GM21526 (cell line): ENCODE measurements at regions not wholly inside any gene's neighbourhood (a gene's known extent, or its start where the extent isn't known, plus 50 kb on each side); places are given as distances from the start of the nearest gene placed in this dataset.
"Not testable (repeated sequence)": the region's sequence is repeated elsewhere in the genome, so short reads cannot be mapped to it uniquely, and the experiment has no call there.

ENCODE experiments used
- ATAC-seq: cut with Tn5 transposase; IDR thresholded peaks from one replicate; pipeline ENCODE4 v1.9.1; 2021; ENCODE audit warnings: moderate library complexity; ENCODE audit not compliant: unreplicated experiment, low FRiP score

GRCh38 chr2:4782647-4783046, 909.5 kb upstream of the SOX11 start:
- ATAC-seq, result no peak

DNA sequence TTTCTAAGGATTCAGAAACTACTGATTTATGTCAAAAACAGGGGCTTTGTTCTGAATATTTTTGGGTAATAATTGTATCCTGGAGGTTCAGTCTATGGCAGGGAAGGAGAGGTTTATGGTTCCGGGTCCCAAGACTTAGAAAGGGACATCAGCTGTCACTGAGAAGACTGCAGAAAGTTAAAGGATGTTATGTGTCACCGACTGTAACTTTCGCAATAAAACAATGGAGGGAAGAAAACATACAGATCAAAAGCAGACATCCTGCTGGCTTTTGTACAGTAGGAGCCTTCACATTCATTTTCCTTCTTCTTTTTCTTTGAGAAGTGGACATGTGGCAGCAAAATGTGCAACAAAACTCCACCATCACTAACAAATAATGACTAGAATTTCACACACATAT, 900.7 kb upstream of the SOX11 start:
- ATAC-seq, result no peak

DNA sequence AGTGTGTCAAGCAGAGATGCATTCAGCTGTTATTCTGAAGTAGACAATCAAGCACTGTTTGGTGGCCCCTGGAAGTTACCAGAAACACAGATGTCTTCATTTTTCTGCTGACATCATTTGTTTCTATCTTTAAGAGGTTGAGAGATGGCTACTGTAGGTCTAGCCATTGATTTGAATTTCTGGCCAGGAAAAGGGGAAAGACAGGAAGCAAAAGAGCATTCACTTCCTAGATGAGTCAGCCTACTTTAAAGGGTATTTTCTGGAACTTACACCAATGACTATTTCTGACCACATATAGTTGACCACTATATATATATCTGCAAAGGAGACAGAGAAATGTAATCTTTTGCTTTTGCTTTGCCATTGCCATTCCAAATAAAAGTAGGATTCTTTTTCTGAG, 900.1 kb upstream of the SOX11 start:
- ATAC-seq, result no peak

DNA sequence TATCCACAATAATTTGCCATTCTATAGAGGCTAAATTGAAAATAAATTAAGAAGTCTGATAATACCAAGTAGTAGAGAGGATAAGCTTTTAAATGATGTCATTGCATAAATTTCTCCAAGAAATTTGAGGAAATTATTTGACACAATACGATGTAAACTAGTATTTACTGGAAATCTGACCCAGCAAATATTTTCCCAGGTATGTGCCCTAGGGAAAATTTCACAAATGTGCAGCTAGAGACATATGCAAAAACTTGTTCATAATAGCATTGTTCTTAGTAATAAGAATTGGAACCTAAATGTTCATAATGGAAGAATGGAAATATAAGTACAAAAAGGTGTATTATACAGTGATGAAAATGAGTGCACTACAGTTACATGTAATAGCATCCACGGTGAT, 888.8 kb upstream of the SOX11 start:
- ATAC-seq, result no peak

DNA sequence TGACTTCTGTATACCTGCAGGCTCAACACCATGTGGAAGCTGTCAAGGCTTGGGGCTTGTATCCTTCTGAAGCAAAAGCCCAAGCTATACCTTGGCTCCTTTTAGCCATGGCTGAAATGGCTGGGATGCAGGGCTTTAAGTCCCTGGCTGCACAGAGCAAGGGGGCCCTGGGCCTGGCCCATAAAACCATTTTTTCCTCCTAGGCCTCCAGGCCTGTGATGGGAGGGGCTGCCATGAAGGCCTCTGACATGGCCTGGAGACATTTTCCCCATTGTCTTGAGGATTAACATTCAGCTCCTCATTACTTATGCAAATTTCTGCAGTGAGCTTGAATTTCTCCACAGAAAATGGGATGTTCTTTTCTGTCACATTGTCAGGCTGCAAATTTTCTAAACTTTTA, 878.0 kb upstream of the SOX11 start:
- ATAC-seq, result not testable (repeated sequence)

GRCh38 chr2:4827836-4828235, 864.3 kb upstream of the SOX11 start:
- ATAC-seq, result no peak

GRCh38 chr2:4828682-4829374, 863.4 kb upstream of the SOX11 start:
- no peak for ATAC-seq

- no peak for ATAC-seq
Observed at GRCh38 chr2:4831751-4832150, 860.4 kb upstream of the SOX11 start.

DNA sequence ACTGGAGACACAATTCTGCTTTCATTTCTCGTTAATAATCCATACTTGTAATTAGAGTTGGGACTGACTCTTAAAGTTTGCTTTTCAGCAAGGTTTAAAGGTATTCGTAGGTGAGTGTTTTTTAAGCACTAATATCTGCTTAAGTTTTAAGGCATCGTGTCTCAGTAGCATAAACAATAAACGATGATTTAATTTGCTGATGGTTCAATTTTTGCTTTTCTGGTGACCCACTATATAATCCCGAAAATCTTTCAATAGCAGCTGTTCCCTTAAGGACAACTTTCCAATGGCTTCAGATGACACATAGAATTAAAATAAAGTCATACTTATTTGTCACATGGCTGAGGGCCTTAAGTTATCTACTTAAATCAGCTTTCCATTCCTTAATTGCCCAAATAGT, 859.5 kb upstream of the SOX11 start:
- ATAC-seq, result no peak

GRCh38 chr2:4838626-4839025, 853.6 kb upstream of the SOX11 start:
- no peak for ATAC-seq

DNA sequence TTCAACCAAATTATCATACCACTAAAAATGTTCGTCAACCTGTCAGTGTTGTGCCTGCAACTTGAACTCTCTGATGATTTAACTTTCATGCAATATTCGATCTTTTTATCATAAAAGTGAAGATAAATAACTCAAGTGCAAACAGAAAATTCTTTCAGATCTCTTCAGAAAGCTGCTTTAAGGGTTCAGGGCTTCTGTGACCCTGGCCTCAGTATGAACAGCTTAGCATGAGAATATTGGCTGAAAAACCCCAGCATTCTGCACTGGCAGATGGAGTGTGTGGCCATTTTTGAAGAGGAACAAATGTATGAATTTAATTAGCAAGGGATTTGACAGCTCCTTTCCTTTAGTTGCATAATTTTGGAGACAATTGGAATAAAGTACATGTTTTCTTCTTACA, 851.4 kb upstream of the SOX11 start:
- ATAC-seq, result no peak

DNA sequence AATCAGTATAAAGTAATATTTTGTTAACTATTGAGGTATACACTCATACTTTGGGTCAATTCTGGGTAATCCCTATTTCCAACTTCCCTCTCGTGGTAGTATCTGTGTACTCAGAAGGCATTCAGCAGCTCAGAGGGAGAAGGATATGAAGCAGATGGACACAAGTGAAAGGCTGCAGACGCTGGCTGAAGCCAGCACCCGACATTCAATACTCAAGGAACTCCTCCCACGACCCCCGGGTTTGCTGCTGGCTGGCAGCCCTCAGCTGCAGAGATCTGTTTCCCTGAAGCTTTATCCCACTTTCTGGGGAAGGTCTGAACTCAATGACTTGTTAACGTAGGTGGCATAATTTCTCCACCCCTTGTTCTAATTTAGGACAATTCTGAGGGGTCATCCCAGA, 847.3 kb upstream of the SOX11 start:
- no peak for ATAC-seq

- ATAC-seq, result no peak
Observed at GRCh38 chr2:4862031-4862430, 830.2 kb upstream of the SOX11 start.

DNA sequence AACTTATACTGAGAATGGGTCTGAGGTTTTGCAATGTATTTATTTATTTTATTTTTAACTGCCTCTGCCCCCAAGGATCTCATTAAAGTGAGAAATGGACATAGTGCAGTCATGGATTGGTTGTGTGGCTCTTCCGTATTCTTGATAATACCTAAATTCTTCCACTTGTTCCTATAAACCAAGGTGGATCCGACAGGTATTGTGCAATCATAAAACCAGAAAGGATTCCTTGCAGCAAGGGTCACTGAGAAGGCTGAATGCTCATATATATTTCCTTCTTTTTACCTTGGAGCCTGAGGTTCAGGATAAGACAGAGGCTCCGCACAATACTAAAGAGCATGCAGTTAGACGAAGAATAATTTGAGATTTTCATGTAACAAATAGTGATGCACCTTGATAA, 826.0 kb upstream of the SOX11 start:
- ATAC-seq, result no peak

- no peak for ATAC-seq
Observed at GRCh38 chr2:4868466-4868865, 823.7 kb upstream of the SOX11 start.

- ATAC-seq, result no peak
Observed at GRCh38 chr2:4869154-4869553, 823.0 kb upstream of the SOX11 start.

GRCh38 chr2:4873364-4873763, 818.8 kb upstream of the SOX11 start:
- no peak for ATAC-seq

- no peak for ATAC-seq
Observed at GRCh38 chr2:4873876-4874593, 818.1 kb upstream of the SOX11 start.

GRCh38 chr2:4882421-4882820, 809.8 kb upstream of the SOX11 start:
- ATAC-seq, result no peak

- ATAC-seq, result no peak
Observed at GRCh38 chr2:4882941-4883340, 809.2 kb upstream of the SOX11 start.

DNA sequence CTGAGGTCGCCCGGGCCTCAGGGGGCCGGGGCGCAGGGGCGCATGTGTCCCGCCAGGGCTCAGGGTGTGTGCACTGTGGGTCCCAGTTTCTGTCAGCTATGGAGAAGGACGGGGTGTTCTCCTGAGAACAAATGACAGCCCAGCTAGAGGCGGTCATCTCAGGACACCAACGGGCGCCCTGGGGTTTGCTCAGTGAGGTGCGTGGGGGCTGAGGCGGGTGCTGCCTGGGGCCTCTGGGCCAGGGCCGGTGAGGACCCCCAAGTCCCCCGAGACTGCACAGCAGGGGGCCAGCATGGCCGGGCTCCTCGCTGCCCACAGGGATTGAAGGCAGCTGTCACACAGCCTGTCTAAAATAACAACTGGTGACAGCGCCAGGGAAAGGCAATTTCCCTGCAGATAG, 808.8 kb upstream of the SOX11 start:
- ATAC-seq, result no peak

DNA sequence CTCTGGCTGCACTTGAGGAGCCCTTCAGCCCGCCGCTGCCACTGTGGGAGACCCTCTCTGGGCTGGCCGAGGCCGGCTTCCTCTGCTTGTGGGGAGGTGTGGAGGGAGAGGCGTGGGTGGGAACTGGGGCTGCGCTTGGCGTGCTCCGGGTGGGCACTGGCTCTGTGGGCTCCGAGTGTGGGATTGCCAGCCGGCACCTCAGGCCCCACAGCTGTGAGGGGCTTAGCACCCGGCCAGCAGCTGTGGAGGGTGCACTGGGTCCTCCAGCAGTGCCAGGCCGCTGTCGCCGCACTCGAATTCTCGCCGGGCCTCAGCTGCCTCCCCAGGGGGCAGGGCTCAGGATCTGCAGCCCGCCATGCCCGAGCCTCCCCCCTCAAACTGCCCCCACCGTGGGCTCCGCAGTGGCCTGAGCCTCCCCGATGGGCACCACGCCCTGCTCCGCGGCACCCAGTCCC, 808.0 kb upstream of the SOX11 start:
- ATAC-seq, result no peak
